Right cardiac atrium (tissue), 5 donors: ENCODE measurements at regions not wholly inside any gene's neighbourhood (a gene's known extent, or its start where the extent isn't known, plus 50 kb on each side); places are given as distances from the start of the nearest gene placed in this dataset.

Experiments used
- ATAC-seq, 2 donors: fragments of 200-7000 bp; cut with Tn5 transposase; one replicate each; pipeline versions ENCODE4 v1.8.0 to v1.9.1; 2020; ENCODE audit warnings: moderate library complexity in 2 of 2, mild to moderate bottlenecking in 1 of 2
- DNase-seq, 3 donors: peaks; one replicate each; pipeline ENCODE4 v3.0.0-alpha.2; 2020
- H3K27ac ChIP-seq: one replicate; pipeline ENCODE4 v1.5.1; 2013; ENCODE audit warnings: mild to moderate bottlenecking, low read length, control low read depth, moderate library complexity
- H3K27me3 ChIP-seq: one replicate; pipeline ENCODE4 v1.6.1; 2013; ENCODE audit not compliant: control insufficient read depth, insufficient read depth
- H3K4me1 ChIP-seq: one replicate; pipeline ENCODE4 v1.6.1; 2013; ENCODE audit warnings: low read length; ENCODE audit not compliant: control insufficient read depth, insufficient read depth
- H3K4me3 ChIP-seq: one replicate; pipeline ENCODE4 v1.5.1; 2013; ENCODE audit warnings: low read length, control low read depth
- H3K9me3 ChIP-seq: one replicate; pipeline ENCODE4 v1.6.1; 2013; ENCODE audit warnings: low read length; ENCODE audit not compliant: control insufficient read depth
- WGBS: extraction: QIAGEN DNeasy Blood & Tissue Kit; methylation state at CpG from one replicate; pipeline ENCODE4 v1.1.7; 2013; 5-methylcytosine and 5-hydroxymethylcytosine counted together
- intact Hi-C, 4 donors: fragments of 100-400 bp; cut with DNase I; formaldehyde crosslinking; loops; one replicate each; pipeline versions ENCODE4 v1.11.0 to v1.14.0; 2022 to 2023
- donor health status: healthy with polysubstance abuse.
- donor health status: DM: no; HTN: yes; CAD: no.
- donor health status: DM: no; HTN: no; CAD: no.
- donor health status: DM: no; HTN: yes; CAD: no; lungs with severe emphysema.
- donor health status: DM: yes; HTN: yes; CAD: no.

DNA sequence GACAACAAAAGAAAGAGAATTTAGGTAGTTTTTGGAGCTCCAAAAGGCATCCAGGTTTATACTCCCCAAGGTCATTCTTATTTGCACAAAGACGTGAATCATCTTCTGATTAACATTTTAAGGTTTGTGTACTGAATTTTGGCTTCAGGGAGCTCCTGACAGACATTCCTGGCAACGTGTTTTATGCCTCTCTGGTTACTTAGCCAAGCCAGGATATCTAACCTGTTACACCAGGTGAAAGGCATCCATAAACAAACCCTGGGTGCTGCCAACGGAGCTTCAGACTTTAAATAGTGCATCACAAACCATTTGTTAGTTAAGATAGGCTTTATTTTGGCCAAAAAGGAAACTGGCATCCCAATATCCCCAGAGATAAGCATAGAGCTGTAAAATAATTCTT is 997.3 kb downstream of the ARAP2 start:
- H3K4me3 ChIP-seq = no peak overlapping the region
- no peak overlapping the region for H3K27ac ChIP-seq
- DNase-seq = no peak
- intact Hi-C loops = no loop called here
- ATAC-seq = no peak
- H3K27me3 ChIP-seq = no peaks in the 10 kb centered on the region
- H3K4me1 ChIP-seq = no peaks in the 10 kb centered on the region
- no peaks in the 10 kb centered on the region for H3K9me3 ChIP-seq
- WGBS = 23% methylated on average over 3 of the region's 3 CpGs

DNA sequence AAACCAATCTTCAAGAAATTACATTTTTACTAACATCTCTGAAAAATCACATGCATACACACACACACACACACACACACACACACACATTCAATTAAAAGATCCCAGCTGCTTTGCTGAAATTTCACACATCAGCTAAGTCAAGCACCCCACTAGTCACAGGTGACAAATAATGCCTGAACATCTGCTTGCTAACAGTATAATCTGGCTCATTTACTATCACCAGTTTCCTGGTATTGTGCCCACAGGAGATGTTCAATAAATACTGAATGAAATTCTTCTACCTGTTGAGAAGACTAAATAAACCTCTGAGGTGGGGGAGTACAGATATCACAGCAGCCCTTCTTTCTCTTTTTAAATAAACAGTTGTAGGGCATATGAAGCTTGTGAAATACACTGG is 994.0 kb downstream of the ARAP2 start:
- DNase-seq = no peak
- Histone ChIP-seq H3K4me3 (no peak overlapping the region), H3K27ac (no peak overlapping the region), H3K4me1 (no peaks in the 10 kb centered on the region), H3K27me3 (no peaks in the 10 kb centered on the region), H3K9me3 (no peaks in the 10 kb centered on the region)
- no peak for ATAC-seq
- intact Hi-C loops = no loop called here

DNA sequence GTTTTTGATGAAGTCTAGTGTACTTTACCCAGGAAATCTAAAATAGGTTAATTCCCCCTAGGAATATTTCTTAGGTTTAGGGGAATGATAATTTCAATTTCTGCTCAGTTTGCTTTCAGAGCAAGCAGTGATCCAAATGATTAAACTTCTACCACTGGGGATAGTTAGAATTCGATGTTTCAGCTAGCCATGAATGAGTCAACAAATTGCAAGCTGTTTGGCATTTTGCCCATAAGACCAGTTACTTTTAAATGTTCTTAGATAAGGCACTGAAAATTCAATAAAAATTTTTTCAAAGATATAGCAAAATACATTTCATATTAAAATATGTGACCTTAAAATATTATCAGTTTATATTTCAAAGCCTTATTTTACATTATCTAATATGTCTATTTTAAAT is 993.6 kb downstream of the ARAP2 start:
- Histone ChIP-seq H3K4me1 (no peaks in the 10 kb centered on the region), H3K9me3 (no peaks in the 10 kb centered on the region), H3K27me3 (no peaks in the 10 kb centered on the region), H3K4me3 (no peak overlapping the region), H3K27ac (no peak overlapping the region)
- no peak for ATAC-seq
- WGBS = 25% methylated on average over 1 of the region's 1 CpG
- intact Hi-C loops = no loop called here
- no peak for DNase-seq

DNA sequence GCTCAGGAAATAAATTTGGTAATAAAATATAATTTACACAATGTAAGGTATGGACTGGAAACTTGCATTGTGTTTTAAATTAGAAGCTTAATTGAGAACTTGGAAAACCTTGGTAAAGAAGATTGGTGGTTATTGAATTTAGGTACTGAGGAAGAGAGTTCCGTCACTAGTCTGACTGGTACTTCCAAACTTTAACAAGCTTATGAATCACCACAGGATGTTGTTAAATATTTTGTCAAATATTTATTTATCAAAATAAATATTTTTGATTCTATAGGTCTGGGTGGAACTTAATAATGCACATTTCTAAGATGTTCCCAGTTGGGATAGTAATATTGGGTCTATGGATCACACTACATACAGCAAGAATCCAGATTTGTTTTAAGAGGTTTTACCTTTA is 992.2 kb downstream of the ARAP2 start:
- Histone ChIP-seq H3K27ac (no peak overlapping the region), H3K4me1 (no peaks in the 10 kb centered on the region), H3K9me3 (no peaks in the 10 kb centered on the region), H3K27me3 (no peaks in the 10 kb centered on the region), H3K4me3 (no peak overlapping the region)
- intact Hi-C loops = no loop called here
- ATAC-seq = no peak
- no peak for DNase-seq
- WGBS = 94% methylated on average over 1 of the region's 1 CpG

DNA sequence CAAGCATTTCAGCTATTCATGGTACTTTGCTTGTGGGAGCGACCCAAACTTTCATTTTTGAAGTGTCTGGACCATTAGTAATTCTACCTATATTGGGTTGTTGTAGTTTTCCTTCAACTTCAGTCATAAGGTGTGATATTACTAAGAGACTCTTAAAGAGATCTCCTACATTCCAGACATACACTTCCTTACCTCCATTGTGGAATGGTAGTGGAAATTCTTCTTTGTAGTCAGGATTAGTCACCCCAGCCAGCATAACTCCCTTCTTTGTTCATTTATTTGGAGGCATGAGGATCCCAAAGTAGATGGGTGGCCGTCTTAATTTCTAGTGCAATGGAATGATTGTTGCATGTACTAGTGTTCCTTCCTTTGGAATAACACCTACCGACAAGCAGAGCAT is 991.4 kb downstream of the ARAP2 start:
- Histone ChIP-seq H3K9me3 (no peaks in the 10 kb centered on the region), H3K27ac (no peak overlapping the region), H3K27me3 (no peaks in the 10 kb centered on the region), H3K4me1 (no peaks in the 10 kb centered on the region), H3K4me3 (no peak overlapping the region)
- 81% methylated on average over 3 of the region's 3 CpGs for WGBS
- ATAC-seq (no peak), DNase-seq (no peak)
- intact Hi-C loops = no loop called here

DNA sequence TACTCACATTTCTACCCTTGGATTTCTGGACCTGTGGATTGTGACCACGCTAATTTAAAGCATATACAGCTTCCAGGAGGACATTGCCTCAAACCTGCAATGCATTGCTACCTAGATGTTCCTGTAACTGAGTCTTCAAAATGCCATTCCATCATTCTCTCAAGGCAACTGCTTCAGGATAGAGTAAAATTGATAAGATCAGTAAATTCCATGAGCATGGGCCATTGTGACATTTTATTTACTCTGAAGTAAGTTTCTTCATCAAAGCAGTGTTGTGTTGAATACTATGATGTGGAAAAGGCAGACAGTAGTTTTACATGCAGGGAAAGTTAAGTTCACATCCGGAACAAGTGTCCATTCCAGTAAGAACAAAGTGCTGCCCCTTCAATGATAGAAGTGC is 991.0 kb downstream of the ARAP2 start:
- Histone ChIP-seq H3K4me3 (no peak overlapping the region), H3K9me3 (no peaks in the 10 kb centered on the region), H3K4me1 (no peaks in the 10 kb centered on the region), H3K27me3 (no peaks in the 10 kb centered on the region), H3K27ac (no peak overlapping the region)
- ATAC-seq (no peak), DNase-seq (no peak)
- 81% methylated on average over 2 of the region's 2 CpGs for WGBS
- intact Hi-C loops = no loop called here

DNA sequence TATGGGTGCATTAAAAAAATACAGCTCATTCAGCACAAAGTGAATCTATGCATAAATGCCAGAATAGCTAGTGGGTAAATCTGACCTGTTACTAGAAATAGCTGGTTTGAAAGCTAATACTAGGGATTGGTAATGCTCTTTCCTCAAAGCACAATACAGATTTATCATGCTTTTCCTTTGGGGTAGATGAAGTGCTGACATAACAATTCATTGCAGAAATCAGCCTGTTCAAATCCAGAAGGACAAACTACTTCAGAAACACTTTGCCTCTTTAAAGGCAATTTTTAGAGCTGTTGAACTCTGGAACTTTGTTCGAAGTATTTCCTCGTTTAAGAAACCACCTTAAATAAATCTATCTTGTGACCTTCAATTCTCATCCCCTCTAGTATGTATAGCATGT is 957.9 kb downstream of the ARAP2 start:
- Histone ChIP-seq H3K9me3 (no peaks in the 10 kb centered on the region), H3K4me1 (no peaks in the 10 kb centered on the region), H3K27ac (no peak overlapping the region), H3K4me3 (no peak overlapping the region), H3K27me3 (no peaks in the 10 kb centered on the region)
- intact Hi-C loops = no loop called here
- ATAC-seq = no peak
- 77% methylated on average over 2 of the region's 2 CpGs for WGBS
- no peak for DNase-seq

DNA sequence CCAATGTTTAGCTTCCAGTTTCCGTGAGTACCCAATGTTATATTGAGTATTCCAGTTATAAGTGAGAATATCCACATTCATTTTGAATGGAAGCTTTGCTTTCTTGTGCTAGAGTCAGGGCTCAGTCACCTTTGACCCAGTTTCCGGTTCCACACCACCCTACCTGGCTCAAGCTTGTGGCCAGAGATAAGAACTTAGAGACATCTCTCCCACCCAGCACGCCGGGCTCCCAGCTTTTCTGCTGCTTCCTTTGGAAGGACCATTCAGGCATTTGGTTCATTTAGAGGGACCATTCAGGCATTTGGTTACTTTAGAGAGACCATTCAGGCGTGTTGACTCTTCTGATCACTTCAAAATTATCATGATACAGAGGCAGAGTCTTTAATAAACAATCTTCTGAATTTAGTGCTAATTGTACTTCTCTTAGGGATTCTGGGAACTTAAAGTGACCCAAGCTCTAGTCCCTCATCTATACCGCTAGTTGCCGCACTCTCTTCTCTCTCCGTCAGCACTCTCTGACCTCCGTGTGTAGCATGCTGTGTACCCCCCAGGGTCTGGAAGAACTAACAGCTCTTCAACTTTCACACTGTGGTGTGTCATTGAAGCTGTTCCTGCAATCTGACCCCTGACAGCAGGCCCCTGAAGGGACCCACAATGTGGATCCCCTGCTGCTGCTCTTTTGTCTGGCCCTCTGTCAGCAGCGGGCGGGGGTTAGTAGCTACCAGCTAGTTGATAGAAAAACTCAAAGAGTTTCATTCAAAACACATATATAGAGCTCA is 943.1 kb downstream of the ARAP2 start:
- H3K27ac ChIP-seq = no peak overlapping the region
- WGBS = 60% methylated on average over 11 of the region's 11 CpGs
- DNase-seq (no peak), ATAC-seq (no peak)
- H3K4me1 ChIP-seq = no peaks in the 10 kb centered on the region
- no peaks in the 10 kb centered on the region for H3K27me3 ChIP-seq
- no peak overlapping the region for H3K4me3 ChIP-seq
- H3K9me3 ChIP-seq = no peaks in the 10 kb centered on the region
- intact Hi-C loops = no loop called here

DNA sequence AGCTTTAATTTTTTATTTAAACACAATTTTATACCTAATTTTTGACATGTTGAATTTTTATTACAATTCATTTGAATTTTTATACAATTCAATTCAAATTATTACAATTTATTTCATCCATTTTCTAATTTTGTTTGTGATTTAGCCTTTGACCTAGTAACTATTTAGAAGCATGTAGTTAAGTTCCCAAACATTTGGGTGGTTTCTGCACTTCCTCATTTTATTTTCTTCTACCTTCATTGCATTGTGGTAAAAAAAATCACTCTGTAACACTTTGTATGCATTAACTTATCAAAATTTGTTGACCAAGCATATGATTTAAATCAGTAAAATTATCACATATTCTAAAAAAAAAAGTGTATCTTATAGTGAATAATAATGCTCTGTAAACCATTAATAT is 928.9 kb downstream of the ARAP2 start:
- Histone ChIP-seq H3K9me3 (no peaks in the 10 kb centered on the region), H3K4me1 (no peaks in the 10 kb centered on the region), H3K27me3 (no peaks in the 10 kb centered on the region), H3K4me3 (no peak overlapping the region), H3K27ac (no peak overlapping the region)
- intact Hi-C loops = no loop called here
- ATAC-seq (no peak), DNase-seq (no peak)

DNA sequence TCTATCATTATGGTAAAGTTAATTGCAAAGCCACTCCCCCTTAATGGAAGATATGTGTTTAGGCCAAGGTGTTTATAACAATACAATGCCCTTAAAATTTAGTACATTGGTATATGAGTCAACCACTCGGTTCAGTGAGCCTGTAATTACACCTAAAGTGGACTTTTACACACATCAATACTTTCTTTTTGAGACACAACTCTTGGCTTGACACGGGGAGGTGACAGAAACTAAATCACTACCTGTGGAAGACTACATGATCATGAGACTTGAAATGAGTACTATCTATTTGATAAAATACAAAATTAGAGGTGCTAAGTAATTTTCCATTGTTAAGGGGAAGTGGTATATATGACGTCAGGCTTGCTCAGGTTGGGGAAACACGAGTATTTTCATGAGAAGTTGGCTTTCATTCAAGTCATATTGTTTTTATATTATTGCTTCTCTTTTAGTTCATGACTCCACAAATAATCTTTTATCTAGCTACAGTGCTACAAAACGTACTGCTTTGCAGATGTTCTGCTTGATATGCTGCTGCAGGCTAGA is 918.3 kb downstream of the ARAP2 start:
- intact Hi-C loops = no loop called here
- H3K27me3 ChIP-seq = no peaks in the 10 kb centered on the region
- ATAC-seq (no peak), DNase-seq (no peak)
- no peak overlapping the region for H3K27ac ChIP-seq
- no peaks in the 10 kb centered on the region for H3K9me3 ChIP-seq
- 52% methylated on average over 5 of the region's 5 CpGs for WGBS
- H3K4me1 ChIP-seq = no peaks in the 10 kb centered on the region
- H3K4me3 ChIP-seq = no peak overlapping the region

DNA sequence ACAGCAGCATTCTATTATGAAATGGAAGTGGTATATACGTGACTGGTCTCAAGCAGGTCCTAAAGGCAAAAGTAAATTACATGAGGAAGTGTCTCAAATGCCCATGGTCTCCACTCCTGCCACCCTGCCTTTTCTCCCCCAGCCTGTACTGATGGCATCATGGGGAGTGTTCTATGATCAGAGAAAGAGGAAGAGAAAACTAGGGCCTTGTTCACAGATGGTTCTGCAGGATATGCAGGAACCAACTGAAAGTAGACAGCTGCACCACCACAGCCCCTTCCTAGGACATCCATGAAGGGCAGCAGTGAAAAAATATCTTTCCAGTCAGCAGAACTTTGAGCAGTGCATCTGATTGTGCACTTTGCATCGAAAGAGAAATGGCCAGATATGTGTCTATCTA is 901.5 kb downstream of the ARAP2 start:
- H3K4me1 ChIP-seq = no peaks in the 10 kb centered on the region

DNA sequence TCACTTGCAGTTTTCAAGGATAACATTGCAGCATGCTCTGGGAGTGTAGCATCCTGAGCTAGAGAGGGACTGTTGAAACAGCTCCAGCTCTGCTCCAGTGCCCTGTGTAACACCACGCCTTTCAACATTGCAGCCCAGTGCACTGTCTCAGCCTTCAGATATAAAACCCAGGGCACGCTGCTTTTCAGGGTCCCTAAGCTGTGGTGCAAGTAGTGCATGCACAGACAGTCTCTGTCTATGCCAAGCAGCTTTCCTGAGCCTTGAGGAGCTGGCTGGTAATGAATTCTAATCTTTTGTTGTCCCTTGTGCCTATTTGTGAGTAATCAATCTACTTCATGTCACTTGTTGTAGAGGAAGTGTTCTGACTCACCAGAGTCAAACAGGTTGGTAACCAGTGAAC is 897.0 kb downstream of the ARAP2 start:
- no peak for DNase-seq
- intact Hi-C loops = no loop called here
- Histone ChIP-seq H3K4me3 (no peak overlapping the region), H3K27ac (no peak overlapping the region), H3K4me1 (no peaks in the 10 kb centered on the region), H3K27me3 (no peaks in the 10 kb centered on the region), H3K9me3 (peaks cover 2% of the 10 kb centered on the region)
- ATAC-seq = no peak
- 67% methylated on average over 2 of the region's 2 CpGs for WGBS

More for the DNA sequence above, 901.5 kb downstream of the ARAP2 start:
- ATAC-seq (no peak), DNase-seq (no peak)
- Histone ChIP-seq H3K27me3 (no peaks in the 10 kb centered on the region), H3K4me3 (no peak overlapping the region), H3K27ac (no peak overlapping the region), H3K9me3 (no peaks in the 10 kb centered on the region)
- 46% methylated on average over 2 of the region's 2 CpGs for WGBS
- intact Hi-C loops = no loop called here
